NOMO-1 (cell line): ENCODE measurements at regions not wholly inside any gene's neighbourhood (a gene's known extent, or its start where the extent isn't known, plus 50 kb on each side); places are given as distances from the start of the nearest gene placed in this dataset.
"Not testable (repeated sequence)": the region's sequence is repeated elsewhere in the genome, so short reads cannot be mapped to it uniquely, and the experiment has no call there.

Experiments
- DNase-seq, 2 experiments: peaks; one replicate each; lab custom pipeline; 2025; ENCODE audit not compliant: unreplicated experiment in 2 of 2; lab: John Stamatoyannopoulos, UW

DNA sequence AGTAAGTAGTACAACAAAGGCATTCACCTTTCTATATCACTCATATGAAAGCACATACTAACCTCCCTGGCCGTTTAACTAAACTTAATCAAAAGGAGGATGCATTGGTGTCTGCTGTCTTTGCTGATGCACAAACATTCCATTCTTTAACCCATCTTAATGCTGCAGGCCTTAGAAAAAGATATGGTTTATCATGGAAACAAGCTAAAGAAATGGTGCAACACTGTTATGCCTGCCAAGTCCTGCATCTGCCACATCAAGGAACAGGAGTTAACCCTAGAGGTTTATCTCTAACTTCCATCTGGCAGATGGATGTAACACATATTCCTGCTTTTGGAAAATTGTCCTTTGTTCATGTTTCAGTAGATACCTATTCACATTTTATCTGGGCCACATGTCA is 296.5 kb upstream of the DKK2 start:
- DNase-seq = not testable (repeated sequence)

DNA sequence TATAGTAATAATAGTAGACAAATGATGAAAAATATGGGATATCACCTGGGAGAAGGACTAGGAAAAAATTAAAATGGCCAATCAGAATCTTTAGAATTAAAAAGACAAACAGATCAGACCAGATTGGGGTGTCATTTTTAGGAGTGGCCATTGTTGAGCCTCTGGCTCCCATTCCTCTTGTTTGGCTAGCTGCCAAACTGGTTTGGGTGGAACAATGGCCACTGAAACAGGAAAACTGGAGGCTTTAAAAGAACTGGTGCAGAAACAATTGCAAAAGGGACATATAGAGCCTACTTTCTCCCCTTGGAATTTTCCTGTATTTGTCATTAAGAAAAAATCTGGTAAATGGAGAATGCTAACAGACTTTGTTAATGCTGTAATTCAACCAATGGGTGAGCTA is 294.8 kb upstream of the DKK2 start:
- no peak for DNase-seq

DNA sequence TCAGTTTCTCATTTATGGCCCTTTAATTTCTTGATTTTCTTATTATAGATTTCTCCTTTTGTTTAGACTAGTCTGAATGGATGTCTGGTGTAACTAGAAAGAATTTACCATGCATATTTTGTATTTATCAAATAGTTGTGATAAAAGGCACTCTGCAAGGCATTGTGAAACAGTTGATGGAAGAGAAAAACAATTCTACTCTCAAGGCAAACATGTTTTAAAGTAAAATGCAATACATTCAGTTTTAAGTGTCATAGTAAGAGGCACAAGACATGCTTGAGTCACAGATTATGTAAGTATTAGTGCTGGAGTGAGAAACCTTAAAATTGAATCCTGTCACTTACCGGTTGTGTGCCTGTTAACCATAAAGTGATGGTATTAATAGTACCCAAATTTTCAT is 283.3 kb upstream of the DKK2 start:
- DNase-seq = no peak

DNA sequence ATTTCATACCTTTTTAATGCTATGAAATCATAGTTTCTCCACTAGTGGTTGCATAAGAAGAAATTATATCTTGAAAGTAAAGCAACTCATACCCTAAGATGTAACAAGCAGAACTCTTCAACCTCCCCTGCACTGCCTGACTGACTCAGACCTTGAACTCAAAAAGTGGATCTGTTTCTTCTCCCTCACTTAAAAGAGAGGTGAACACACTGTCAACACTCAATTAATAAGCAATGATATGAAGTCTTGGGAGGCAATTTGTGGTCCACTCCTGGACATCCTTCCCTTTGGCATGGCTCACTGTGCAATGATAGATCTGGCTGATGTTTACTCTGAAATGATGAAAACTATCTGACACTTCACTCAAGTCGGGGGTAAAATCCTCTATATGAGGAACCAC is 282.0 kb upstream of the DKK2 start:
- no peak for DNase-seq

DNA sequence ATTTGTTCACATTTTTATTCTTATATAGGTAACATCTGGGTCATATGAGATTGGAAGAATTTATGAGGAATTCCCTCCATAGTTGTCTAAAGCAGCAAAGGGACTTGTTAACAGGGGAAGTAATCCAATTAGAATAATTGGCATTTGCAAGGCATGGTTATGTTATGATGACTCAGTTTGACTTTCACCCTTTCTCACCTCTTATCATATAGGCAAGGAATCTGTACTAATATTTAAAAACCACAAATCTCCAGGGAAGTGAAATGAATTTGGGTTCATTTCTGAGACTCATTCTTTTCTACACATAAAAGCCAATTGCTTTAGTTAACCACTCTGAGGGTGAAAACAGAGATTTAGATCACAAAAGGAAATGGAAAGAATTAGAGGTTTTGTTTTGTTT is 281.5 kb upstream of the DKK2 start:
- no peak for DNase-seq

DNA sequence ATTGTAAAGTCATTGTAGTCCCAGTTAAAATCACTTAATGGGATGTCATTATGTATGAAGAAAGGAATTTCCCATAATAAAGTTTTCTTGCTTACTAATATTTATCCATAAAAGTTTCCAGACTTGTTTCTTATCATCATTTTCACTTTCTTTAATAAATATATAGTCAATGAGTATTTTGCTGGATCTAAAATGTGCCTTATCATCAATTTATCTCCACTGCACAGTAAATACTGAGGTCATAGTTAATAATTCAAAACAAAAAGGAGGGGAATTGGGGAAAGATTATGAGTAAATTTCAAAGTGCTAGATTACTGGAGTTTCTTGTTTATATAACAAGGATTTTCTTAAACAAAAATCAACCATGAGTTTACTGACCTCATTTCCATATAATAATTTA is 279.5 kb upstream of the DKK2 start:
- DNase-seq = no peak

DNA sequence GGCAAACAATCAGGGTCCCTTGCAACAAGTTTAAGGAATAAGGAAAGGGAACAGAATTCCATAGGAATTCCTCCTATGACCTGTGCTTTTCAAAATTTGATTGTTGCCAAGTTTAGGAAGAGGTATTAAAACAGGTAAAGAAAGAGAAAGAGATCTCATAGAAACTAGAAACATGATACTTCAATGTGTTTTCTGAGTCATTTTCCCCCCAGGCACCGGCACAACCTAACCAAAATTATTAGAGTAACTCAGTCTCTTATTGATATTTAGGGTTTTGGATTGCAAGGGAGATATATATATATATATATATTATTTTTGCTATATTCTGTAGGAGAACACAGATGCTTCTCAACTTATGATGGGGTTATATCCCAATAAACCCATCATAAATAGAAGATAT is 278.0 kb upstream of the DKK2 start:
- no peak for DNase-seq

DNA sequence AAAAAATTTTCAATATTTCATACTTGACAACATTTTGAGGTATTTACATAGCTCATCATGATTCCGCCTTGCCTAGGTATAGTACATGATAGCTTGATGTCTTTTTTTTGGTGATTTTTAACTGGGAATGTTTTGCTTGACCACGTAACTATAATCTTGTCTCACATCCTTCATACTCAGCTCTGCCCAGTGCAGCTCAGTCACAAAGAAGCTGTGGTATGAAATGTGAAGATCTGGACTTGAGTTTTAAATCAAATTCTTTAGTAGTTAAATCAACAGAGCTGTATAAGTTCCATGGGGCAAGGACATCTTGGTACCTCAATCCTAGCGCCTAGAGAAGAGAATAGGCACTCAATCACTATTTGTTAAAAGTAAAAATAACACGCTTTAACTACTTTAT is 276.3 kb upstream of the DKK2 start:
- DNase-seq = no peak

DNA sequence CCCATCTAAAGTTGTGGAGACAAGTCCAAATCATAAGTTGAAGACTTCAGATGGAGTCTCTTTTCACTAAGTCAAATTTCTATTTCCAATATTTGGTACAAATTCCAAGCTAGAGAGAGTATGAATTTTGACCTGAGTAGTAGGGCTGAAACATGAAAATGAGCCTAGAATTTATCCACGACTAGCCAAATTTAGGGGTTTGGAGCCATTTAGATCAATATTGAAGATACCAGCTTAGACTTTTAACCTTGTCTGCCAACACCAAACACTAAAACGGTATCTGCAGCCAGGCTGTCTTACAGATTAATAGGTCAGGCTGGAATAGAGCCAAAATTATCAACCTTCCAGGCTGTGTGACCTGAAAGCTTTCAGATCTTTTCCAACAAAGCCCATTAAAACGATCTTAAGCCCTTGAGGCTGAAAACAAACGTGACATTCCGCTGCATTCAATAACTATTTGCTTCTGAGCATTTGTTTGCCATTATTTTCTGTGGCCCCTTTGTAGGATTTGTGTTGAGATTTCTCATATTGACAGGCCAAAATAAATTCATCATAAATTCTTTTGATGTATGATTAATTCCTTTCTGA is 268.7 kb upstream of the DKK2 start:
- DNase-seq = no peak

DNA sequence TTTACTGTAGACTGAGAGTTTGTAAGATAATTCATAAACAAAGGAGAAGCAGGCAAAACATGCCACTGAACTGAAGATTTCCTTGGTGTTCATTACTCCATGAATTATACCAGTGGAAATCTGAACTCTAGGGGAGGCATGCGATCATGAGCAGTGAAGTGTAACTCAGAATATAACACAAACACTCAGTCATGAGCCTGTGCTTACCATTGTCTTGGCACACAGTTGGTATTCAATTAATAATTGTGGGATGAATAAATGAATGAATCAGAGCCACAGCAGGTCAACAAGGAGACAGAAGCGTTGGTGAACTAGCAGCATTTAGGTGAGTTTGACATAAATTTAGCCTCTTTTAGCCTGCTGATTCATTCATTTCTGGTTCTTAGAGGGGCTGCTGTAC is 263.5 kb upstream of the DKK2 start:
- DNase-seq = no peak

DNA sequence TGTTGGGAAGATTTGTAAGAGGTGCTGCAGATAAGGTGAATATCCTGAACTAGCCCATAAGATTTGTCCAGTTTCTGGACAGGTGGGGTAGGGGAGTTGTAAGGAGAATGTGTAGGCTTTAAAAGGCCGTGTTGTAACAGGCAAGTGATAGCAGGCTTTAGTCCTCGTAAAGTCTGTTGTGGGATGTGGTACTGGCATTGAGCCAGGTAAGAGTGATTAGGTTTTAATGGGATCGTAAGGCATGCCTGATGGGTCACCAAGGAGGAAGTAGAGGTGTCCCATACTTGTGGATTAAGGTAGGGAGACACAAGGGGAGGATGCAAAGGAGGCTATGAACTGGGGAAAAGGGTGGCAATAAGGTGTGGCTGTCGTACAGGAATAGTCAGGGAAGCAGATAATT is 256.9 kb upstream of the DKK2 start:
- DNase-seq = no peak

DNA sequence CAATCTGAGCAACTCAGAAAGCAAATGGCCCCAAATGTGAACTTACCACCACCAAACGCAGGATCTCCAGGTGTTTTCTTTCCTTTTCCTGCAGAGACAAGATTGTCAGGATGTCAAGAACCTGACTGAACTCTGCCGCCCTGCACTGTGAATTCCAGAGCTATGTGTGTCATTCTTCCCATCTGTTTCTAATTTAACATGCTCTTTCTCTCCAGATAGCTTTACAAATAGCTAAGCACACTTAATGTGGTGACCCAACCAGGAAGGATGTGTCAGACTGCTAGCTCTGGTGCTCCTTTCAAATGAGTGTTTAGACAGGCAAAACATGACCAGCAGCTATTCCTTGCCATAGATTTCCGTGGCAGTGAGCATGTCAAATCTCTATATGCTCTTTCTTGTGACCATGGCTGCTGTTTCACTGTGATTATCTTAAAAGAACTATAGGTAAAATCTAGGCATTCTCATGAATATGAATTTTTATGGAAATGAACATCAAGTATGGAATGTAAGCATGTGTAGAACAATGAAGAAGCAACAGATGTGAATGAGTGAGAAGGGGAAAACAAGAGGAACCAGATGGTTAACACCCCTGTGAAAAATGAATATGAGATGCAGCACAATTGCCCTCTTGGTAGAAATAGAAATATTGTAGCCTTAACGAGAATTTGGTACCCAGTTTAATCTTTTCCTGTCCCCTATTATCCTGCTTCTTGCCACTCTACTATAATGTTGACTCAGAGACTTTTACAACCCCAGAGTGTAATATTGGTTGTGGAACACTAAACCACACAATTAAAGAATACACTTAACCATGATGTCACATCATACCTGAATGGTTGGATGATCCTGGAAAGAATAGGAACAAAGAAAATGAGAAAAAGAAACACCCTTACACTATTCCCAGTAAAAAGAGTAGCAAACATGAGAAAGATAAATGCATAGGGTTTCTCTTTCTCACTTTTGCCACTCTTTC is 247.8 kb upstream of the DKK2 start:
- DNase-seq = no peak

DNA sequence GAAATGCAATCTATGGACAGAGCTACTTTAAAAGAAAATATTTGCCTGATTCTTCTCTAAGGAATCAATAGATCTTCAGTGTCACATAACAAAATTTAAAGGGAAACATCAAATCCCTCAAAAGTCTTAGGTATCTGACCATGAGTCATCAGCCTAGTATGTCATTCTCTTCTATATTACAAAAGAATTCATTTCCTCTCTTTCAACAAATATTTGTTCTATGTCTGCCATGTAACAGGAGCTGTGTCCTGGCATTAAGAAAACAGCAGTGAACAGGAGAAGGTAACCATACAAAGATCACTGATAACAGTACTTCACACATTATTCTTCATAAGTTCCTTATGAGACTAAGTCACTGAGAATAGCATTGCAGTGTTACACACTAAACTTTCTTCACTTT is 243.6 kb upstream of the DKK2 start:
- DNase-seq = peak in 1 of 2 experiments; percentile 2

DNA sequence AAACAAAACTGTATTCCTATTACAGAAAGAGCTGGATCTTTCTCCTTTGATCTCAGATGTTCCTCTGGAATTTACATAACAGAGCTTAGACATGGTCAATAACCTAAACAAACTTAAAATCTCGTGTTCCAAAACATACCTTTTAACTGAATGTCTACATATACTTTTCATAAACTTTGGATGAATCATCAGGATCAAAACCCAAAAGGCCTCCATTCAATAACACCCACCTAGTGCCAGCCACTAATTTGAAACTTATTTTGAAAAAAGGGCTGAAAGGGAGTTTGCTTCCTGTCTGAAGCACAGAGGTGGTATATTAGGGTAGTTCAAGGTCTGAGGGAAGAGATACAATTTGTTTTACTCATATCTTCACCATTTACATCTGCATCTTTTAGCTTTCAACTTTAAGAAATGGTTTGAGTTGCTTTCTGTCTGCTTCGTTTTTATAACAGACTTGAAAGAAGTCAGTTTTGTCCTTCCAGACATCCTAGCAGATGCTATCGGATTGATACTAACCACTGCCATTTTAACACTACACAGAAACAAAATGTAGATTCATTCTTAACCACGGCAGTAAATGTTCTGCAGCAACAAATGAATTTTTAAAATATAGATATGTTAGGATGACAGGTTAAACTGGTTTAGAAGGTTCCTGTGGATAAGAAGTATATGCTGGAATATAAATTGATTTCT is 242.8 kb upstream of the DKK2 start:
- DNase-seq = no peak

DNA sequence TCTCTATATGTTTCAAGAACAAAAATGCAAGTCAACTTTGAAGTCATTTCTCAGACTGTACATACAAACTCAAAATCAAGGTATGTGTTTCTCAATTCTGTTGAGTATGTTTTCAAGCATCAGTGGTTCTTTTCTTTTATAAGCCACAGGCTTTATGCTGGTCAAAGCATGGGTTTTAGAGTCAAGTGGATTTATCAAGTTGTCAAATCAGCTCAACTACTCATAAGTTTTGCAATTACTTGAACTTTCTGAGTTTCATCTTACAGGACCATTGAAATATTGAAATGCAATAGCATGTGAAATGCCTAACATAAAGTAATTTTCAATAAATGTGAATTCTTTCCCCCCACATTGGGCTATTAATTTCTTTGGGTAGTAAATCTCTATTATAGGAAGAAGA is 239.9 kb upstream of the DKK2 start:
- DNase-seq = no peak

DNA sequence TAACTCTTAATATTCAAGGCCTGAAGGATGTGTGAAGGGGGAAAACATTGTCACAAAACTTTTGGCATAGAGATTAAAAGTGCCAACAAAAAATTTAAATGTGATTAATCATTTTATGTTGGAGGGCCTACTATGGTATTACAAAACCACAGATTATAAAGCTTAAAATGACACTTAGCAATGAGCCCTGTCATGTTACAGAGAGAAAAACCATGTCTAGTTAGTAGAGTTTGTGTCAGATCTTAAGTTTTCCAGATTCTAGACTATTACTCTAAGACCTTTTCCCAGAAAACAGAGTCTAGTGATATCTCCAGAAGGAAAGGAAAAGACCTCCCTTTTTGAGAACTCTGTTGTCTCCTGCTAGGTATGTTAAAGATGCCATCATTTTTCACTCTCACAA is 239.1 kb upstream of the DKK2 start:
- DNase-seq = no peak

DNA sequence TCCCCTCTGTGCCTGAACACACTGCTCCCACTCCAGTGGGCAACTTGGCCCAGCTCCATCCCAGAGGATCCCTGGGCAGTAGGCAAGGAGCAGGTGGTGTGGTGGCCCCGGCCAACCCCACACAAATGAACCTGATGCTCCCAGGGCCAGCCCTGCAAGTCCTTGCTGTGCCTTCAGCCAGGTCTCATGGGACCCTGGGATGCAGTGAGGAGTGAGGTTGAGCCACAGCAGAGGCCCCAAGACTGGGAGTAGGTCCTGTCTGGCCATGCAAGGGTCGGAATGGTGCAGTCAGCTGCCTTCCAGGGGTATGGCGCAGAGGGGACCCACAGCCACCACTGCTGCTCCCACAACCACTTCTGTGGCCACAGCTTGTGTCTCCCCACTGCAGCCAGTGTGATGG is 234.5 kb upstream of the DKK2 start:
- no peak for DNase-seq

DNA sequence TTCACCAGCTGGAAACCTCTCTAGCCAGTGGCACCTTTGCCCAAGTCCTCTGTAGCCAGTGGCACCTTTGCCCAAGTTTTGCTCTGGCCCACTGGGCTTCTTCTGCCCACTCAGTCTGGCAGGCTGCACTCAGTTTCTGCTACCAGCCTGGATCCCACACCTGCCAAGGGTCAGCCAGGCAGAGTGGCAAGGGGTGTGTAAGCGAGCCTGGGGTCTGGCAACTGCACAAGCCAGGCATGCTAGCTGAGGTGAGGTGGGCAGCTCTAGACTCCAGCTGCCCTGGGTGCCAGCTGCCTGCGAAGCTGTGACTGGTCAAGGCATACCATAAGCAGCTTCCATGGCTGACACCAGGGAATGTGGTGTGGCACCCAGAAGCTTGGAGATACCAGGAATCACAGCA is 233.1 kb upstream of the DKK2 start:
- DNase-seq = no peak

DNA sequence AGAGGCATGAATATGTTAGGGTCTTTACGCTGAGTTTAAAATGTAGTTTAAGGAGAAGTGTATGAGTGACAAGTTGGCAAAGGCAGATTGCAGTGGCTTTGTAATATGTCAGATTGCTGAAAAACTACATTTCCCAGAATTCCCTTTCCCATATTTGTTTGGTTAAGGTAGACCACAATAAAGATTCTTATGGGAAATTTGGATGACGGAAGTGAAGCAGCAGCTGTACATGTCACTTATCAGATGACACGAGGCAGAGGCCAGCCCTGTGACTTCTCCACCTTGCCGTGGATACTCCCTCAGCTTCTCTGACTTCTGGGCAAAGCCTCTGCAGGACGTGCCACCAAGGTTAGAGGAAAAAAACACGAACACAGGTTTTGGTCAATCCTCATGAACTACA is 229.7 kb upstream of the DKK2 start:
- DNase-seq = no peak

DNA sequence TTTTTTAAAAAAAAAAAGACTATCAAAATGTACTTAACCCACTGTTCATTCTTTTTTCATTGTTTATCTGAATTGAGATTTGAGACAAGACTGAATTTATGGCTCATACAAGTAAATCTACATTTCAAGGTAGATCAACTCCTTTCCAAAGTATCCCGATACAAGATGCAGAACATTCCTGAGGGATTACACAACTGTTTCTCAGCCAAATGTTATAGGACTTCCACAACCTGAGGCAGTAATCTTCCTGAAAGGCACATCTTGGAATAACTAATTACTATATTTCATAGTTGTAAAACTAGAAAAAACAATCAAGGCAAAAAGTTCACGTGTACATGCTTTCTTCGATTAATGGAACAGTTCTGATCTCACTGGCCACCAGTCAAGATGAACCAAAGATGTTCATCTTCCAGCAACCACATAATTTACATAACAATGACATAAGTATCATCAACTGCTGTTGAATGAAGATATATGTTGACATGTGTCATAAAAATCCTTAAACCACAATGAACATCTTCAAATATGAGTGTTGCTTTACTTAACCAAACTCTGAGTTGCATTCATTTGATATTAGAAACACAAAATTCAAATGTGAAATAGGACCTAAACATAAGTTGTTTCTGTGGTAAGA is 225.2 kb upstream of the DKK2 start:
- no peak for DNase-seq

DNA sequence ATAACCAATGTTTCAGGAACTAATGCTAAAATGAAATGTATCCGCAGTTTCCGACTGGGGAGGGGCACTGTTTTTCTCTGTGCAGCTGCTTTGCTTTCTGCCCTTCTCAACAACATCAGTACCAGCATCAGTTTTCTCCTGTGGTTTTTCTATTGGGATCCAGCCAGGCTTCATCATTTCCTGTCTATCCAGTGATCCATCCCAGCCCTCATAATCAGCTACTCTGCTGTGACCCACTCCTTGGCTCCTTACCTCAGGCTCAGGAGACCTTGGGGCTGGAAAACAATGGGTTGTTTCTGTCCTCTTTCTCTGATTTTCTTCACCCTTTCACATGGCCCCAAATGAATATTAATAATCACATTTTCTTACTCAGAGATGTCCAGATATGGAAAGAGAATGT is 222.2 kb upstream of the DKK2 start:
- DNase-seq = no peak
